NCI-H146 treated with DMSO at 0.1 percent for 48 hours (cell line): ENCODE measurements at regions not wholly inside any gene's neighbourhood (a gene's known extent, or its start where the extent isn't known, plus 50 kb on each side); places are given as distances from the start of the nearest gene placed in this dataset.
"Not testable (repeated sequence)": the region's sequence is repeated elsewhere in the genome, so short reads cannot be mapped to it uniquely, and the experiment has no call there.

Source experiments
- DNase-seq: peaks from one replicate; lab custom pipeline; 2025; ENCODE audit not compliant: unreplicated experiment; lab: John Stamatoyannopoulos, UW

DNA sequence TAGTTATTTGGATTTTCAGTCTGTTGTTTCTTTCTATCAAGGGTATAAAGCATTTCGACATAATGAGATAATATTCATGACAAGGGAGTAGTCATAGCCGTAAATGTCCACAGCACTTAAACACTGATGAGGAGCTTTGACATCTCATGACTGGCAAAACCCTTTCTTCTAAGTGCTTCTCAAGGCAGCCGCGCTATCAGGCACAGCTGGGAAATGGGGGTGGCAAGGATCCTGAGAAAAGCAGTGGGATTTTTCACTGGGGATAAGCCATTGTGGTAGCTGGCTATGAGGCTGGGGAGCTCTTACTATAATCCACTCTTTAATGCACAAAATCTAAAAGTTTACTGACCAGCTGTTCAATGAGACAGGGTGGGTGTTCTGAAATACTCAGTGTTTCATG, 493.2 kb upstream of the KLF6 start:
- no peak for DNase-seq

- DNase-seq, result no peak
These were observed 491.1 kb upstream of the KLF6 start for GRCh38 chr10:4276151-4276550.

- not testable (repeated sequence) for DNase-seq
These were observed 489.7 kb upstream of the KLF6 start for GRCh38 chr10:4274671-4275070.

- no peak for DNase-seq
These were observed 486.2 kb upstream of the KLF6 start for GRCh38 chr10:4271193-4271592.

- no peak for DNase-seq
These were observed 485.1 kb upstream of the KLF6 start for GRCh38 chr10:4270116-4270515.

DNA sequence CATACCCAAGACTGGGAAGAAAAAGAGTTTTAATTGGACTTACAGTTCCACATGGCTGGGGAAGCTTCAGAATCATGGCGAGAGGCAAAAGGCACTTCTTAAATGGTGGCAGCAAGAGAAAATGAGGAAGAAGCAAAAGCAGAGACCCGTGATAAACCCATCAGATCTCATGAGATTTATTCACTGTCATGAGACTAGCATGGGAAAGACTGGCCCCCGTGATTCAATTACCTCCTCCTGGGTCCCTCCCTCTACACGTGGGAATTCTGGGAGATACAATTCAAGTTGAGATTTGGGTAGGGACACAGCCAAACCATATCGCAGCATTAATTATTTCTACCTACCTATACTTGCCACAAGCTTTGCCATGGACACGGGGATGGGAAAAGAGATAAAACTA, 483.5 kb upstream of the KLF6 start:
- not testable (repeated sequence) for DNase-seq

GRCh38 chr10:4267086-4267773, 482.2 kb upstream of the KLF6 start:
- DNase-seq, result no peak

GRCh38 chr10:4266416-4267085, 481.5 kb upstream of the KLF6 start:
- no peak for DNase-seq

DNA sequence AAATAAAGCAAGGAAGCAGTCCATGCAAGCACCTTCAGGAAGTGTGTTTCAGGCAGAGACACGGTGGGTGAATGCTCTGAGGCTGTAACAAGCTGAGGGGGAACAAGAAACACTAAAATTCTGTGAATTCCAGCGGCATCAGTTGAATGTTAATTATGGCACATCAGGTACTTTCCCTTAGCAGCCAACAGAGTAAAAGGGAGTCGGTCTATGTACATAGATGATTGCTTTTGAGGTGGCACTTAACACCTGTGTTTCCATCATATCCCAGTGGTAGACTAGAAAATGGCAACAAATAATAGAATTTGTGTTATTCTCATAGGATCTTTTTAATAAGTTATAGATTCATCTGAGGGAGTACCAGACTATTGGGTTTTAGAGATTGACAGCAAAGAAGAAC, 481.0 kb upstream of the KLF6 start:
- DNase-seq, result no peak

GRCh38 chr10:4264209-4264865, 479.3 kb upstream of the KLF6 start:
- no peak for DNase-seq

DNA sequence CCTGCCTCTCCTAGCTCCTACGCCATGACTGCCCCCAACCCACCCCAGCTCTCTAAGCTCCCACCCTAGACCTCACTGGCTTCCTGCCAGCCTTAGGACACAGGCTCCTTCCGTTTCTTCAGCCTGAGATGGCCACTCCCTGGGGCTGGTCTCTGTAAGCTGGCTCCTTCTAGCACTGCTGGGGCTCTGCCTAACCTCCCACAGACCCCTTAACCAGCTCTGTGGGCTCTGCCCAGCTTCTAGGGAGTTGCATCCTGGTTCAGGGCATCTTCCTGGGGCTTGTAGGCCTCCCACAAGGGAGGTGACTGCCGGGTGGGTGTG, 478.6 kb upstream of the KLF6 start:
- DNase-seq, result no peak

DNA sequence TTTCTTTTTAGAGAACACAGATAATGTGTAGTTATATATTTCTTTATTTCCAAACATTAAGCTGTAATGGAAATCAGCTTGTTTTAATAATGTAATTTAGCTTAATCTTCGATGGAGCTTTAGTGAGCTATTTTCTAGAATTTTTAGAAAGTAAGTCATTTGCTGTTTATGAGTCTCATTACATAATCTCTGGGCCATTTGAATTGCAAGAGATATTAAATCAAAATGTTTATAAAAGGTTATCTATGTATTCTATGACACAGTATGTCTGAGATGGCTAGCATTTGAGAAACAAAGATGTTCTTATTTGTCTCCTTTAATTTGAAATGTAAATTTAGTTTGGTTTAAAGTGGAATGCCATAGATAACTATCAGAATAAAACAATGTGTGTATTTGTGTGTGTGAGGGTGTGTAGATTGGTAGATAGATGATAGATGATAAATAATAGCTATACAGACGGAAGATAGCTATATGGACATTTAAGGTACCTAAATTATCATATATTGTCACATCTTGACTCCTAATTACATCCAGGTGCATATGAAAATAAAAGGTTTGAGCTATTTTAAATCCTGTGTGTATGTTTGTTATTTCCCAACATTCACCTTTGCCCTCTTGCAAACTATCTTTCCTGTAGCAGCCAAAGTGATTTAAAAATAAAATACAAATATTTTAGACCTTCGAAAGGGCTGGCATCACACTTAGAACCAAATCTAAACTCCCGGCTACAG, 478.0 kb upstream of the KLF6 start:
- DNase-seq, result no peak

GRCh38 chr10:4262449-4262848, 477.4 kb upstream of the KLF6 start:
- no peak for DNase-seq

GRCh38 chr10:4260483-4261124, 475.6 kb upstream of the KLF6 start:
- no peak for DNase-seq

DNA sequence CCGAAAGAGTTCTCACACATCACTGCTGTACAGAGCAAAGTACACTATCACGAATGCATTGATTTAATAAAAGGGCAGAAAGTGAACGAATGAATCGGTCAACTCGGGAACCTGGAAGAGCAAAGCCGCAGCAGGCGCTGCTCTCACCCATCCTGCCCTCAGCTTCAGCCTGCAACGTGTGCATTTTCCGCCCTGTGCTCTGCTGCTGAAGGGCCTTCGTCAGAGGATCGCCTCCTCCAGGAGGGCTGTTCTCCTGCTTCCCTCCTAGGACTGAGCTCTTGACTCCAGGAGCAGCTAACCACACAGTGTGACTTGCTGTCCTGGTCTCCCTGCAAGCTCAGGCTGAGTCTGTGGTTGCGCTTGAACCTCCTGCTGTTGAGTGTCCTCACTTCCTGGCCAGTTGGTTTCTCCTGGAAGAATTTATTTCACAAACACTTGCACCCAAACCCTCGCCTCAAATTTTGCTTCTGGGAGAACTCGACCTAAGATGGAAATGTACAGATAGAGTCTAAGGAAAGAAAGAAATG, 473.0 kb upstream of the KLF6 start:
- DNase-seq, result no peak

DNA sequence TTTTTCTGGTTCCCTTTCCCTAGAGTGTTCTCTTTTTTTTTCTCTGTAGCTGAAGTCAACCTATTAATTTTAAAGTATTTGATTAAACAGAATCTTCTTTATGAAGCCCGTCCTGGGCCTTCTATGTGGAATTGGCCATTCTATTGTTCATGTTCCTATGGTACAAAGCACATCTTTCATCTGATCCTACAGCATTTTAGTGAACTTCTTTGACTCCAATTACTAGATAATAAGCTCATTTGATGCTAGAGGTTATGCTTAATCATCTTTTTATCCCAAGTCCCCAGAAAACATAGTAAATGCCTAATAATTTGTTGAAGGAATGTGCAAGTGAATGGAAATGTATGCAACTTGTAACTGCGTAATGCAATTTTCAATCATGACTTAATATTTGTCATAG, 472.0 kb upstream of the KLF6 start:
- DNase-seq, result no peak

- no peak for DNase-seq
These were observed 470.7 kb upstream of the KLF6 start for GRCh38 chr10:4255751-4256150.

DNA sequence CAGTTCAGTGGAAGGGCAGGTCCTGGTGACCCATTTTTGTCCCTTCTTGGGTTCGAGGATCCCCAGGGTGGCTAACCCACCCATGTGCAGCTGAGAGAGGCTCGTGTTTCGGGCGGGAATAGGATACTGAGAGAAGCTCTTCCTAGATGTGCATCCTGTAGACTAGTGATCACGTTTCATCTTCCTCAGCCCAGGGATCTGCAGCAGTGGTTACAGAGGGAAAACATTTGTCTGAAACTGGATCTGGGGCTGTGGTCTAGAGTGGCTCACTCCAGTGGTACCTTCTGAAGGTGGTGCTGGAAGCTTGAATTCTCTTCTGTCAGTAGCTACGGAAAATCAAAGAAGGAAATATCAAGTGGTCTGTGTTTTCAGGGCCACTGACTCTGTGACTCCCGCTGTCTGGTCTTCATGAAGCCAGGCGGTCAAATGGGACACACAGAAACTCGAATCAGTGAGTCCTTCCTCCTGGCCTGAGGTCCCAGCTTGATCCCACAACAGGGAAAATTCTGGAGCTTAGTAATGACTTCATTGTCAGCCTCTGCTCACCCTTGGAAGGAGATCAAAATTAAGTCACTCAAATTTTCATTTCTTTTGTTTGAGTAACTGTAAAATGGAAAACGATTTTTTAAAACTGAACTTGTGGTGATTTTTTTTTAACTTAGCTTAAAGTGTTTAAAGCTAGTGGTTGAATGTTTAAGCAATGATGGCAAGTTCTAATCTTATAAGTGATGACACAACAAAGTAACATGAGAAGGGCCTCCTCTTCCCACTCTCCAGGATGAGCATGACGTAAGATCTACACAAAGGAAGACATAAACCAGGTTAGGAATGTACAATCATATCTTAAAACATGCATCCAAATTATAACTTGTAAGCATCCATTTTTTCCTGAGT, 469.3 kb upstream of the KLF6 start:
- DNase-seq, result no peak

- no peak for DNase-seq
These were observed 467.7 kb upstream of the KLF6 start for GRCh38 chr10:4252701-4253100.

DNA sequence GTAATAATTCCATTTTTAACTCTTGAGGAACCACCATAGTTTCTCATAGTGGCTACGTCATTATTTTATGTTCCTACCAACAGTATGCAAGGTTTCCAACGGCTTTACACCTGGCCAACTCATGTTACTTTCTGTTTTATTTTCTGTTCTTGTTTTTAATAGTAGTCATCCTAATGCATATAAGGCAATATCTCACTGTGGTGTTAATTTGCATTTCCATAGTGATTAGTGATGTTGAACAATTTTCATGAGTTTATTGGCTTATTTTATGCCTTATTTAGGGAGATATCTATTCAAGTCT, 465.5 kb upstream of the KLF6 start:
- no peak for DNase-seq
